ENCODE measurements at regions not wholly inside any gene's neighbourhood (a gene's known extent, or its start where the extent isn't known, plus 50 kb on each side); places are given as distances from the start of the nearest gene placed in this dataset.
"Not testable (repeated sequence)": the region's sequence is repeated elsewhere in the genome, so short reads cannot be mapped to it uniquely, and the experiment has no call there.

GRCh38 chr11:16512899-16513241, 156.5 kb upstream of the SOX6 start:
- Histone ChIP-seq H3K4me1 (ENCODE audit: control insufficient read depth in 2 of 2, insufficient read depth in 2 of 2, low read length in 2 of 2) (no peaks in the 10 kb centered on the region), H3K27me3 (ENCODE audit: control insufficient read depth in 2 of 2, insufficient read depth in 1 of 2, low read length in 1 of 2) (no peaks in the 10 kb centered on the region), H3K9me3 (ENCODE audit: control insufficient read depth in 2 of 2, insufficient read depth in 1 of 2, low read length in 1 of 2) (no peaks in the 10 kb centered on the region), H3K27ac (ENCODE audit: low read depth in 1 of 2, low read length in 1 of 2) (no peak overlapping the region), H3K36me3 (ENCODE audit: control insufficient read depth in 2 of 2, insufficient read depth in 2 of 2, low read length in 1 of 2) (no peaks in the 10 kb centered on the region), H3K4me3 (ENCODE audit: low read length in 2 of 2) (no peak overlapping the region)
- no peak for DNase-seq (ENCODE audit: low read depth in 6 of 9, low spot score in 9 of 9)

GRCh38 chr11:16512198-16512898, 156.0 kb upstream of the SOX6 start:
- Histone ChIP-seq H3K27me3 (ENCODE audit: control insufficient read depth in 2 of 2, insufficient read depth in 1 of 2, low read length in 1 of 2) (no peaks in the 10 kb centered on the region), H3K36me3 (ENCODE audit: control insufficient read depth in 2 of 2, insufficient read depth in 2 of 2, low read length in 1 of 2) (no peaks in the 10 kb centered on the region), H3K4me3 (ENCODE audit: low read length in 2 of 2) (no peak overlapping the region), H3K9me3 (ENCODE audit: control insufficient read depth in 2 of 2, insufficient read depth in 1 of 2, low read length in 1 of 2) (no peaks in the 10 kb centered on the region), H3K4me1 (ENCODE audit: control insufficient read depth in 2 of 2, insufficient read depth in 2 of 2, low read length in 2 of 2) (no peaks in the 10 kb centered on the region), H3K27ac (ENCODE audit: low read depth in 1 of 2, low read length in 1 of 2) (no peak overlapping the region)
- no peak for DNase-seq (ENCODE audit: low read depth in 6 of 9, low spot score in 9 of 9)
- 97% methylated on average over 2 of the region's 2 CpGs for WGBS

DNA sequence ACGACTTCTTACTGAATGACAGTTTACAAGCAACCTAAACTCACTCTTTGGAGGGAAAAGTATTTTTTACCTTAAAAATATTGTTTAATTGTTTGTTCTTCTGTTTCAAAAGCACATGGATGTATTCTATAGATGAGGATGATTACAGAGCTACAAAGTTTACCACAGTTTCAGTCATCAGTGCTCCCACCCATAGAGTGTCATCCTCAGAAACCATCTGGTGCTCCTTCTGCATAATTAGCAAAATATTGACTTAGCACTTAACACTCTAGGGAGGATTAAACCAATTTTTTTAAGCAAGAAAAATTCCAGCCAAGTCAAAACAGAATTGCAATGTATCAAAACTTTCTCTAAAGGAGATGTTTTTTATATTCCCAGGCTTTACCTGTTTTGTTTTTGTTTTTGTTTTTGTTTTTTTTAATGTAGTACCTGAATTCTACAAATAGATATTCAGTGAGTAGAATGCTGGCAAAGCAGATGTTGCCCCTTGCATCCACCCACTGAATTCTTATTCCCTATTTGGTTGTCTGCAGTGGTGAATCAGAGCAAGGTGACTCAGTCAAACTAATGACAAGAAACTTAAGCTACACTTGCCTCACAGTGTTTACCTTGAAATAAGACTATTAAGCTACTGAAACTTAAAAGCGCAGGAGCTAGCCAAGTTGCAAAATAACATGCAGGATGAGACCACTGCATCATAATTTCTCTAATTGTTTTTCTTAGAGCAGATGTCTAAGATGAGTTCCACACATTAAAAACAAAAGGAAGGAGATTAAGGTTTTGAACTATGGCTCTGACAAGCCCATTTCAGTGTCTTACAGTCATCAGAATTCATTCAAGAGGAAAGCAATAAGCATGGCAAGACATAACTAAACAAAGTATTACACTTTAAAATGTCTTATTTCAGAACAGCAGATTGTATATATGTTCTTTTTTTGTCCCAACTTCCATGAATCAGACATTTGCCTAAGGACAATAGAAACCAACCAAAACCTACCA, 155.1 kb upstream of the SOX6 start:
- Histone ChIP-seq H3K9me3 (ENCODE audit: control insufficient read depth in 2 of 2, insufficient read depth in 1 of 2, low read length in 1 of 2) (no peaks in the 10 kb centered on the region), H3K27me3 (ENCODE audit: control insufficient read depth in 2 of 2, insufficient read depth in 1 of 2, low read length in 1 of 2) (no peaks in the 10 kb centered on the region), H3K36me3 (ENCODE audit: control insufficient read depth in 2 of 2, insufficient read depth in 2 of 2, low read length in 1 of 2) (no peaks in the 10 kb centered on the region), H3K27ac (ENCODE audit: low read depth in 1 of 2, low read length in 1 of 2) (no peak overlapping the region), H3K4me3 (ENCODE audit: low read length in 2 of 2) (no peak overlapping the region), H3K4me1 (ENCODE audit: control insufficient read depth in 2 of 2, insufficient read depth in 2 of 2, low read length in 2 of 2) (no peaks in the 10 kb centered on the region)
- 95% methylated on average over 2 of the region's 2 CpGs for WGBS
- no peak for DNase-seq (ENCODE audit: low read depth in 6 of 9, low spot score in 9 of 9)

DNA sequence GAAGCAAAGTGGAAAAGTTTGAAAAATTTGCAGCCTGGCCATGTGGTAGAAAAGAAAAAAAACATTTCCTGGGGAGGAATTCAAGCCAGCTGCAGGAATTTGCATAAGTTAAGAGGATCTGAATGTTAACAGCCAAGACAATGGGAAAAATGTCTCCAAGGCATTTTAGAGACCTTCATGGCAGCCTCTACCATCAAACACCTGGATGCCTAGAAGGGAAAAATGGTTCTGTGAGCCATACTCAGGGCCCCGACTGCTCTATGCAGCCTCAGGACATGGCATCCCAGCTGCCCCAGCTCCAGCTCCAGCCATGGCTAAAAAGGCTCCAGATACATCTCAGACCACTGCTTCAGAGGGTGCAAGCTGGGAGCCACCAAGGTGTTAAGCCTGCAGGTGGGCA, 149.1 kb upstream of the SOX6 start:
- 88% methylated on average over 1 of the region's 1 CpG for WGBS
- H3K27me3 ChIP-seq (ENCODE audit: control insufficient read depth in 2 of 2, insufficient read depth in 1 of 2, low read length in 1 of 2): no peaks in the 10 kb centered on the region
- H3K36me3 ChIP-seq (ENCODE audit: control insufficient read depth in 2 of 2, insufficient read depth in 2 of 2, low read length in 1 of 2): no peaks in the 10 kb centered on the region
- H3K9me3 ChIP-seq (ENCODE audit: control insufficient read depth in 2 of 2, insufficient read depth in 1 of 2, low read length in 1 of 2): peaks cover 0 to 3% of the 10 kb centered on the region in 2 donors
- no peak for DNase-seq (ENCODE audit: low read depth in 6 of 9, low spot score in 9 of 9)
- no peak overlapping the region for H3K27ac ChIP-seq (ENCODE audit: low read depth in 1 of 2, low read length in 1 of 2)
- H3K4me1 ChIP-seq (ENCODE audit: control insufficient read depth in 2 of 2, insufficient read depth in 2 of 2, low read length in 2 of 2): no peaks in the 10 kb centered on the region
- no peak overlapping the region for H3K4me3 ChIP-seq (ENCODE audit: low read length in 2 of 2)

- 82% methylated on average over 2 of the region's 2 CpGs for WGBS
- H3K4me1 ChIP-seq (ENCODE audit: control insufficient read depth in 2 of 2, insufficient read depth in 2 of 2, low read length in 2 of 2); H3K27ac ChIP-seq (ENCODE audit: low read depth in 1 of 2, low read length in 1 of 2); H3K9me3 ChIP-seq (ENCODE audit: control insufficient read depth in 2 of 2, insufficient read depth in 1 of 2, low read length in 1 of 2); DNase-seq (ENCODE audit: low read depth in 6 of 9, low spot score in 9 of 9); H3K4me3 ChIP-seq (ENCODE audit: low read length in 2 of 2); H3K27me3 ChIP-seq (ENCODE audit: control insufficient read depth in 2 of 2, insufficient read depth in 1 of 2, low read length in 1 of 2); H3K36me3 ChIP-seq (ENCODE audit: control insufficient read depth in 2 of 2, insufficient read depth in 2 of 2, low read length in 1 of 2): not testable (repeated sequence)
Measured at GRCh38 chr11:16503891-16504290, 147.5 kb upstream of the SOX6 start.

DNA sequence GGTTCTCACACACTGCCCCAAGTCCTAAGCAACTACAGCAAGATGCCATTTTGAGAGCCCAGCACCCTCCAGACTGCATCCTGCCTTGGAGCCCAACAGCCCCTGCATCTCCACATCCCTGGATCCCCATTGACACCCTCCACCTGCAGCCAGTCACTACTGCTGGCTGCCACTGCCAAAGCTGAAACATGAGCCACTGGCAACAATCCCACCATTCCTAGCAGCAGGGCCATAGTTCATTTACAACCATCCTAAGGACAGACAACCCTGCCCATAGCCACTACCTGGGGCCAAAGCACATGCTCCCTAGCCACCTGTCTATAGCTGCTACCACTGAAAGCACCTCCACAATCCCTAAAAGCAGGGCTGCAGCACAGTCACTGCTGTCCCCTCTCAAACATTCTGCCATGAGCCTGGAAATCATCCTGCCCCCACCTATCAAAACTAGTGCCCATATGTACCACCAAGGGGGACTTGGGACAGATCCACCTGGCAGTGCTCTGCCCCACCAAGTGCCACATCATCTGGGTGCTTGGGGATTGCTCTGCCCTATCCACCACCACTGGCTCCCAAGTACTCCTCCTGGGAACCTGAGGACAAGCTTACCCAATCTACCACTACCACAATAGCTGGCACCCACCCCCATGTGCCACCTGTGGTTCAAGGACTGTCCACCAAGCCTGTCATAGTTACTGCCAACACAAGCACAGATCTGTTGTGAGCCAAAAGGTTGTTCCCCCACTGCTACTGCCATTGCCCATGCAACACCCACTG, 138.8 kb upstream of the SOX6 start:
- H3K27ac ChIP-seq (ENCODE audit: low read depth in 1 of 2, low read length in 1 of 2): no peak overlapping the region
- no peaks in the 10 kb centered on the region for H3K9me3 ChIP-seq (ENCODE audit: control insufficient read depth in 2 of 2, insufficient read depth in 1 of 2, low read length in 1 of 2)
- no peaks in the 10 kb centered on the region for H3K27me3 ChIP-seq (ENCODE audit: control insufficient read depth in 2 of 2, insufficient read depth in 1 of 2, low read length in 1 of 2)
- no peak for DNase-seq (ENCODE audit: low read depth in 6 of 9, low spot score in 9 of 9)
- no peaks in the 10 kb centered on the region for H3K4me1 ChIP-seq (ENCODE audit: control insufficient read depth in 2 of 2, insufficient read depth in 2 of 2, low read length in 2 of 2)
- H3K36me3 ChIP-seq (ENCODE audit: control insufficient read depth in 2 of 2, insufficient read depth in 2 of 2, low read length in 1 of 2): no peaks in the 10 kb centered on the region
- no peak overlapping the region for H3K4me3 ChIP-seq (ENCODE audit: low read length in 2 of 2)

DNA sequence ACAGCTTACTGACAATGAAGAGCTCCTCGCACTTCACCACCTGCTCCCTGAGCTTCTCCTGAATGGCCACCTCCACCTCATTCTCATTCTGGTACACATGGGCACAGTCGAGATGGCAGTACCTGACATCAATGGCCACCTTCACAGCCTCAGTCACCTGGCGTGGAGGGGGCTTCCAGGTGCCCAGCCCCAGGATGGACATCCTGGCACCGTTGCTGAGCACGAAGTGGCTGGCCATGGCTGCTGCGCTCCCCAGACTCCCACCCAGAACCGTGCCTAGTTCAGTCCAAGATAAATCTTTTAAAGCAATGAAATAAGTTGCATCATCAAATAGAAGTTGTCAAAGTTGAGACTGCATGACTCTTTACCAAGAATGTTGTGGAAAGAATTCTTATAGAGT, 128.1 kb upstream of the SOX6 start:
- Histone ChIP-seq H3K36me3 (ENCODE audit: control insufficient read depth in 2 of 2, insufficient read depth in 2 of 2, low read length in 1 of 2) (no peaks in the 10 kb centered on the region), H3K9me3 (ENCODE audit: control insufficient read depth in 2 of 2, insufficient read depth in 1 of 2, low read length in 1 of 2) (no peaks in the 10 kb centered on the region), H3K27me3 (ENCODE audit: control insufficient read depth in 2 of 2, insufficient read depth in 1 of 2, low read length in 1 of 2) (no peaks in the 10 kb centered on the region), H3K4me1 (ENCODE audit: control insufficient read depth in 2 of 2, insufficient read depth in 2 of 2, low read length in 2 of 2) (no peaks in the 10 kb centered on the region), H3K27ac (ENCODE audit: low read depth in 1 of 2, low read length in 1 of 2) (no peak overlapping the region), H3K4me3 (ENCODE audit: low read length in 2 of 2) (no peak overlapping the region)
- 96% methylated on average over 7 of the region's 7 CpGs for WGBS
- DNase-seq (ENCODE audit: low read depth in 6 of 9, low spot score in 9 of 9): no peak

GRCh38 chr11:16474659-16475058, 118.3 kb upstream of the SOX6 start:
- H3K4me3 ChIP-seq (ENCODE audit: low read length in 2 of 2): no peak overlapping the region
- no peak for DNase-seq (ENCODE audit: low read depth in 6 of 9, low spot score in 9 of 9)
- 94% methylated on average over 2 of the region's 2 CpGs for WGBS

DNA sequence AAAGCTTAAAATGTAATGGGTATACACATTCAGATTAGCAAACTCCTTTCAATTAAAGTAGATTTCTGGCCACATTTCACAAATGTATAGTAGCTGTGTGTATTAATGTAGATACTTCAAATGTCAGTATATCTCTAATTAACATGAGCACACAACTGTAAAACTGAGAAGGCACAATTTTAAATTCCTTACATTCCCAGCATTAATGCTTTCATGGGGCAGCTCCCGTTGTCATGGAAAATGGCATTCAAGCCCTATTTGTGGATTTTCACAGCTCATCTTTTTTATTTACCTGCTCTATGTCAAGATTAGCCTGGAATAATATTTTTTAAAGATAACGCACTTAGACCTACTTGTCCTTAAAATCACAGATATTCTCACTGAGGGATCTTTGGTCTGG, 113.6 kb upstream of the SOX6 start:
- Histone ChIP-seq H3K4me1 (ENCODE audit: control insufficient read depth in 2 of 2, insufficient read depth in 2 of 2, low read length in 2 of 2) (no peaks in the 10 kb centered on the region), H3K9me3 (ENCODE audit: control insufficient read depth in 2 of 2, insufficient read depth in 1 of 2, low read length in 1 of 2) (no peaks in the 10 kb centered on the region), H3K27me3 (ENCODE audit: control insufficient read depth in 2 of 2, insufficient read depth in 1 of 2, low read length in 1 of 2) (no peaks in the 10 kb centered on the region), H3K27ac (ENCODE audit: low read depth in 1 of 2, low read length in 1 of 2) (no peak overlapping the region), H3K36me3 (ENCODE audit: control insufficient read depth in 2 of 2, insufficient read depth in 2 of 2, low read length in 1 of 2) (no peaks in the 10 kb centered on the region), H3K4me3 (ENCODE audit: low read length in 2 of 2) (no peak overlapping the region)
- no peak for DNase-seq (ENCODE audit: low read depth in 6 of 9, low spot score in 9 of 9)
- WGBS: 93% methylated on average over 2 of the region's 2 CpGs

More at GRCh38 chr11:16474659-16475058, 118.3 kb upstream of the SOX6 start:
- no peaks in the 10 kb centered on the region for H3K9me3 ChIP-seq (ENCODE audit: control insufficient read depth in 2 of 2, insufficient read depth in 1 of 2, low read length in 1 of 2)
- H3K36me3 ChIP-seq (ENCODE audit: control insufficient read depth in 2 of 2, insufficient read depth in 2 of 2, low read length in 1 of 2): no peaks in the 10 kb centered on the region
- H3K27me3 ChIP-seq (ENCODE audit: control insufficient read depth in 2 of 2, insufficient read depth in 1 of 2, low read length in 1 of 2): no peaks in the 10 kb centered on the region
- H3K27ac ChIP-seq (ENCODE audit: low read depth in 1 of 2, low read length in 1 of 2): no peak overlapping the region
- H3K4me1 ChIP-seq (ENCODE audit: control insufficient read depth in 2 of 2, insufficient read depth in 2 of 2, low read length in 2 of 2): no peaks in the 10 kb centered on the region
